Head of caudate nucleus (tissue), 42 donors: ENCODE measurements at regions not wholly inside any gene's neighbourhood (a gene's known extent, or its start where the extent isn't known, plus 50 kb on each side); places are given as distances from the start of the nearest gene placed in this dataset.
A peak's percentile ranks its signal among the peaks of the same experiment; 100 is the strongest.

Source experiments
- DNase-seq, 42 donors: peaks; one replicate each; pipeline versions ENCODE4 v3.0.0 to v3.0.0-alpha.2; 2020 to 2021; ENCODE audit warnings: mixed read lengths in 7 of 42
- intact Hi-C: fragments of 100-400 bp; cut with DNase I; formaldehyde crosslinking; loops from one replicate; pipeline ENCODE4 v1.15.0; 2022

- intact Hi-C loops = no loop called here
- DNase-seq = no peak
Observed at GRCh38 chr1:181392613-181393220, 90.6 kb upstream of the CACNA1E start.

DNA sequence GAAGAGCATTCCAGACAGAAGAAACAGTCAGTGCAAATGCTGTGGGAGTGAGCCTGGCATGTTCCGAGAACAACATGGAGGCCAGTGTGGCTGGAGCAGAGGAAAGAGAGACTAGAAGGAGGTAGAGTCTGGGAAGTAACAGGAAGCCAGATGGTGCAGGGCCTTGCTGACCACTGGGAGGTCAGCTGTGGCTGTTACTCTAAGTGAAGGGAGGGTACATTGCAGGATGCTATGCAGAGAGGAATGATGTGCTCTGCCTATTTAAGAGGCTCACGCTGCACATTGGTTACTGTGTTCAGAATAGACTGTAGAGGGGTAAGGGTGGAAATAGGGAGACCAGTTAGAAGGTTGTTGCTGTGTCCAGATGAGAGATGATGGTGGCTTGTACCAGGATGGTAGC, 88.6 kb upstream of the CACNA1E start:
- DNase-seq = no peak
- intact Hi-C loops = no loop called here

DNA sequence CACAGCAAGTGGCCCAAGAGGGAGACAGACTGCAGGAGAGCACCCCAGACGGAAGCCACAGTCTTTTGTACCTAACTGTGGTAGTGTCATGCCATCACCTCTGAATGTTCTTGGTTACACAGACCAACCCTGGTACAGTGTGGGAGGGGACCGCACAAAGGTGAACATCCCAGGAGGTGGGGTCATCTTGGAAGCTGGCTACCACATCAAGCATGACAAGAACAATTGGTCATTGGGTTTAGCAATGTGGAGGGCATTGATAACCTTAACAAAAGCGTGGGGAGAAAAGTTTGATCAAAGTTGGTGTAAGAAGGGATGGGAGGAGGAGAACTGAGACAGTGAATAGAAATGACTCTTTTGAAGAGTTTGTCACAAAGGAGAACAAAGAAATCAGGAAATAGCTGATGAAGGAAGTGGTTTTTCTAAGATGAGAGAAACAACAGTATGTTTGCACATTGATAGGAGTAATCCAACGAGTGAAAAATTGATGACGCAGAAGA, 87.1 kb upstream of the CACNA1E start:
- intact Hi-C loops = no loop called here
- no peak for DNase-seq

DNA sequence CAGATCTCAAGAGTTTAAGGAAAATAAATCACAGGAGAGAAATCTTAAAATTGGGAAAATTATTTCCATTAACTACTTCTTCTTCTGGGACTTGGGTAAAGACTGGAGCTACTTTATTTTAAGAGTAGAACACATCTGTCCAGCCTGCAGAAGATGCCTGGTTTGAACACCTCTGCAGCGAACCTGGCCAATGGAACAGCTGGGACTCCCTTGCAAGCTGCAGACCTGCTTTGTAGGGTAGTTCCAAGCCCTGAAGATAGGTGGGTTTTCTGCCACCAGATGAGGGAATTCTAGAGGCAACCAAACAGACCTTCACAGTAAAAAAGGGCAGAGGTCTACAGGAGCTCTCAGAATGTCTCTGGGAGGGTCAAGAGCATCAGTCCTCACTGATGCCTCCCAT, 86.5 kb upstream of the CACNA1E start:
- intact Hi-C loops = no loop called here
- no peak for DNase-seq

GRCh38 chr1:181397845-181398244, 85.5 kb upstream of the CACNA1E start:
- intact Hi-C loops = no loop called here
- DNase-seq = no peak

DNA sequence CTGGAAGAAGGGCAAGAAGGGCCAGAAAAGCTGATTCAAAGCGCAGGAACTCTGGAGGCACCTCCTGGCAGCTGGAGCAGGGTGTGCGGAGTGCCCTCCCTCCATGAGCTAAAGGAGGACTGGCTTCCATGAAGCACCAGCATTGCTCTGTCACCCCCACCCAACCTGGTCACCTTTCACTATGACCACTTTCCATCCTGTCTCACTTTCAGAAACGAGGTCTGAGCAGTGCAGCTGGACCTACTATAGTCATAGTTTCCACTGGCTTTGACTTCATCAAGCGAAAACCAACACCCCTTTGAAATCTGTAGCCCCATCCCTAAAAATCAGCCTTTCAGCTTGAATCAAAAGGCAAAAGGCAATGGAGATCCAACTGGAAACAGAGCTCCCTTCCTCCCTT, 84.8 kb upstream of the CACNA1E start:
- intact Hi-C loops = no loop called here
- no peak for DNase-seq

DNA sequence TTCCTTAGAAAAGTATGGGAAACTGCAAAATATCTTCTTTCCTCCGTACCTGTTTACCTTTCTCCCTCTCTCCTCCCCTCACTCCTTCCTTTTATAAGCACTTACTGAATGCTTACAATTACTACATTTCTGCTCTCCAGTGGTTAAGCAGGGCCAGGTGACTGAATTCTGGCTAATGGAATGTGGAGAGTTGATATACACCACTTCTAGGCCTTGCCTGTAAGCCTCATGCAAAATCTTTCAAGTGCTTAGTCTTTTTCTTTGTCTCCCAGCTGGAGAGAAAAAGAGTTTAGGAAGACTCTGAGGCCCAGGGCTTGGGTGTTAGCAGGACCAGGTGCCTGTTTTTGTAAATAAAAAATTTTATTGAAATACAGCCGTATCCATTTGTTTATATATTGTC, 77.7 kb upstream of the CACNA1E start:
- DNase-seq = no peak

DNA sequence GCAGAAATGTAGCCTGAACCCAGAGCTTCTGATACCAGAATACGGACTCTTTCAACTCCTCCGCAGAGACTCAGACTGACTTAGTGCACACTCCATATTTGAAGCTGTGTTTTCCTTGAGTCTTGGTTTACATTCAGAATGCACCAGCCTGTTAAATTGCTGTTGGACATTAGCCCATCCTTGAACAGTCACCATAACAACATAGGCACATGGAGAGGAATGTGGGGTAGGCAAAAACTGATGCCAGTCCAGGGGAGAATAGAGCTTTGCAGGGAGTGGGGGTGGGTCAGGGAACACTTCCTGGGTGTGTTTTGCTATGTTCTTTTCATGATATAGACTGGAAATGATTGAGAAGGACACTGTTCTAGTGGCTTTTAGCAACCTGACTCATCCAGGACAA, 76.3 kb upstream of the CACNA1E start:
- intact Hi-C loops = no loop called here

More for the DNA sequence above, 77.7 kb upstream of the CACNA1E start:
- intact Hi-C loops = no loop called here

GRCh38 chr1:181409981-181410380, 73.3 kb upstream of the CACNA1E start:
- intact Hi-C loops = no loop called here
- no peak for DNase-seq

More for the DNA sequence above, 76.3 kb upstream of the CACNA1E start:
- DNase-seq = no peak

DNA sequence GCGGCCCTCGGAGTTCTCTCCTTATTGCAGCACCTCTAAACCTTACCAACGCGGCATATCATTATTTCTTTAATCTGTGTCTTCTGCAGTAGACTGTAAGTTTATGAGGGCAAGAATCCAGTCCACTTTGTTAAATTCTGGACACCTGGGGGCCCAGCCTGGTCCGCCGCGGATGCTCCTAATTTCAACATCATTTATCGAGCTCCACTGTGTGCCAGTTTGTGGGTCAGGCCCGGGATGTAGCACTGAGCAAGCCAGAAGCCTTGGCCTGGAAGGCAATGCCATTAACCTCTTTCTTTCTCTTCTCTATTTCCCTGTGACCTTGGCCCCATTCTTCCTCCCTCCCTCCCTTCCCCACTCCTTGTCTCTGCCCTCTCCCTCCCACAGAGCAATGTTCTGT, 70.6 kb upstream of the CACNA1E start:
- DNase-seq = no peak
- intact Hi-C loops = no loop called here

GRCh38 chr1:181413195-181413815, 70.0 kb upstream of the CACNA1E start:
- DNase-seq = no peak
- intact Hi-C loops = no loop called here

DNA sequence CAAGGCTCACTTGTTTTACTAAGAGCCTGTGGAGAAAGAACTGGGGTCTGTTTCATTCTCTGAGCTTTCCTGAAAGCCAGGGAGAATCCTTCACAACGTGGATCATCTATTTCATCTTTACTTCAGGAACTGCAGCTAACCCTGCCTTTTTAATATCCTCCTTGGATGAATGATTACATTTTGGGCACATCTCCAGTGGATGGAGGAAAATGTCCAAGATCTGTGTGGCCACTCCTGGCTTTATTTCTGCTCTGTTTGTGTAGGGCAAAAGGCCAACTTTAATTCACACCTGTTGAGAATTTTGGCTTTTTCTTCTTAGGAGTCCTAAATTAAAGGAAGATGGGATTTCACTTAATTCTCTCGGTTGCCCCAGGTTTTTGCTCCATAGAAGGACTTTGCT, 69.5 kb upstream of the CACNA1E start:
- DNase-seq = no peak
- intact Hi-C loops = no loop called here

DNA sequence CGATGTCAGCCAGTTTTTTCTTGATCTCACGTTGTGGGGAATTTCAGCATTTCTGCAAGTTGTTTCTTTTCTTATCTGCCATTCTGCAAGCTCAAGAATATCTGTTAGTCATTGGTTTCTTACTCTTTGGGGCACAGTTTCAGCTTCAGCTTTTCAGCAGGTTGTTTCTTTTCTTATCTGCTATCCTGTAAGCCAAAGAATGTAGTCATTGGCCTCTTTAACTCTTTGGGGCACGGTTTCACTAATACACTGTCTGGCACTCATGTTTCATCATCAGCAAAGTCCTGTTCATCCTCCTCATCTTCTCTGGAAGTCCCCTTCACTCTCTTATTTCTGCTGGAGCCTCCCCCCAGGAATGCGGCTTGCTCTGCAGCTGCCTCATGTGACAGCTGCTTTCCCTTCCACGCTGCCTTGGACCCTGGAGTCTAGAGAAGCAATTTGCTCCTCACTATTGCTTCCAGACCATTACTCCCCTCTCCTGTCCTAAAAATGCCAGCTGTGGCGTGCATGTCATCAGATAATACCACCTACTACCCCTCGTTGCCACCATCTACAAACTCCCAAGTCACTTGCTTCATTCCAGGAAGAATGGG, 67.0 kb upstream of the CACNA1E start:
- DNase-seq = no peak
- intact Hi-C loops = no loop called here

- DNase-seq = no peak
- intact Hi-C loops = no loop called here
Observed at GRCh38 chr1:181417915-181418314, 65.4 kb upstream of the CACNA1E start.

DNA sequence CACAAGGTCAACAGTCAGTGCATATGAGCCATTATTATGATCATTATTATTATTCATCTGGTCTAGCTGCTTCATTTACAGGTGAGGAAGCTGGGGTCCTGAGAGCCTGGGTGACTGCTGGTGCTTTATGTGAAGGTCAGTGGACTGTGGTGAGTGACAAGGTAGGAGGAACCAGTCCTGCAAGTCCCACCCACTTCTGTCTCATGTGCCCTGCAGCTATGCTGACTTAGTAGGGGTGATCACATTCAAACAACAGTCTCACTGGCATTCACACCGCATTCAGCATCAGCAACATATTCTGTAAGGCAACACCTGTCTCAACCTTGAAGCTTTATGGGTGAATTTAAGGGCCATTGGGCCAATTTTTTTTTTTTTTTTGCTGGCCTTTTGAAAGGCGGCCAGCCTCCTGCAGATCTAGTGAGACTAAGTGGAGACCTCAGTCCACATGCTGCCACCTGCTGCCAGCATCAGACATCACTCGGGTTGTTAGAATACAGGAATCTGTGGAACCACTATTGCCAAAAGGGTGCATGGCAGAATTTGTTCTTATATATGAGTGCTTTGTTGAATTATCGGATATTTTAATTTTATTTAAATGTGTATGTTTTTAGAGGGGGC, 59.9 kb upstream of the CACNA1E start:
- peak; percentile 31 to 92 (median 73) for DNase-seq
- intact Hi-C loops = no loop called here

- intact Hi-C loops = no loop called here
- peak; percentile 49 to 93 (median 83) for DNase-seq
Observed at GRCh38 chr1:181424786-181425403, 58.4 kb upstream of the CACNA1E start.

GRCh38 chr1:181425566-181425965, 57.8 kb upstream of the CACNA1E start:
- no peak for DNase-seq
- intact Hi-C loops = no loop called here

DNA sequence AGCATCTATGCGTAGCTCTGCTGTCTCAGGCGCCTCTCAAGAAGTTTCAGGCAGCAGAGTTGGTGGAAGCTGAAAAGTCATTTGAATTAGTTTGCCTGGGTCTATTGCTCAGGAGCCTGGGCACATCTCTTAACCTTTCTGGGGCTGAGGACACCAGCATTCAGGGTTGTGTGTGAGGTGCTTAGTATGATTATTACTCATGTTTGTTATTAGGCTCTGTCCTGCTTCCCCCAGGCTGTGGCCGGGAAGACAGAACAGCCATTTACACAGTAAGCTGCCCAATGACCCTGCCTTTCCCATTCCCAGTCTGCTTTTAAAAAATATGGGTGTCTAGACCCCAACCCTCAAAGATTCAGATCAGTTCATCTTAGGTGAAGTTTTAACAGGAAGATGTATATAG, 53.9 kb upstream of the CACNA1E start:
- DNase-seq = peak in 1 of 42 donors; percentile 19
- intact Hi-C loops = no loop called here

GRCh38 chr1:181430015-181430885, 53.1 kb upstream of the CACNA1E start:
- peak in 25 of 42 donors; percentile 4 to 76 (median 43) for DNase-seq
- intact Hi-C loops = no loop called here
